BJ (cell line): ENCODE measurements at regions not wholly inside any gene's neighbourhood (a gene's known extent, or its start where the extent isn't known, plus 50 kb on each side); places are given as distances from the start of the nearest gene placed in this dataset.
"Not testable (repeated sequence)": the region's sequence is repeated elsewhere in the genome, so short reads cannot be mapped to it uniquely, and the experiment has no call there.

Source experiments
- CTCF ChIA-PET: fragments of 350-600 bp; formaldehyde crosslinking; extraction: SDS; loops from one replicate; lab custom pipeline; 2021; ENCODE audit warnings: antibody characterized with exemption, inconsistent platforms; lab: Yijun Ruan, JAX
- POLR2A ChIA-PET: fragments of 300-600 bp; sonication (Branson Sonifier 250); formaldehyde crosslinking; extraction: SDS; loops from one replicate; lab custom pipeline; 2021; ENCODE audit warnings: antibody characterized with exemption; lab: Charles Lee
- DNase-seq: peaks from one replicate; pipeline ENCODE4 v3.0.0-alpha.2; 2011; ENCODE audit warnings: low read depth
- H3K27me3 ChIP-seq: 2 replicates; pipeline ENCODE4 v1.6.0; 2011; ENCODE audit warnings: low read length; ENCODE audit not compliant: control insufficient read depth, insufficient read depth
- H3K36me3 ChIP-seq: 2 replicates; pipeline ENCODE4 v1.5.1; 2011; ENCODE audit warnings: low read length; ENCODE audit not compliant: control insufficient read depth, insufficient read depth
- H3K4me3 ChIP-seq: 2 replicates; pipeline ENCODE4 v1.5.1; 2011; ENCODE audit warnings: low read depth, mild to moderate bottlenecking, control low read depth, low read length
- TF ChIP-seq, protein P1 (sequence below): IDR thresholded peaks from 2 replicates; pipeline ENCODE4 v1.5.1; 2011; ENCODE audit warnings: low read depth, mild to moderate bottlenecking, control low read depth, inconsistent platforms, low read length, moderate library complexity; ENCODE audit not compliant: insufficient read depth

DNA sequence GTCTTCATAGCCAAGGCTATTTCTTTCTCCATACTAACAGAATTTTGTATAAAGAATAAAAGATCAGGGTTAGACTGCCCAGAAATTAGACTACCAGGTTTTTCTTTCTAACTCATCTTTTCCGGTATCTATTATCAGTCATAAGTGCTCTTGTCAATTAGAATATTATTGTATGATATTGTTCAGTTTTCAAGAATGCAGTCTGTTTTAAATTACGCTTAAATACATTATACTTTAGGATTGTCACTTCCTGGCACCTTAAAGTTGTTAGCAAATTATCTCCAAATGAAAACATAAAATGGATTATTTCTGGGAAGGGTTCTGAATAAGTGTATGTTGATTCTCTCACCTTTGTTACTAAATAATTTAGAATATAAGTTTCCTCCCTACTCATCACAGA, 497.2 kb downstream of the IGSF11 start:
- H3K27me3 ChIP-seq: no peaks in the 10 kb centered on the region
- ChIA-PET POLR2A (no interaction called here), CTCF (no interaction called here)
- TF ChIP-seq, protein P1, sequence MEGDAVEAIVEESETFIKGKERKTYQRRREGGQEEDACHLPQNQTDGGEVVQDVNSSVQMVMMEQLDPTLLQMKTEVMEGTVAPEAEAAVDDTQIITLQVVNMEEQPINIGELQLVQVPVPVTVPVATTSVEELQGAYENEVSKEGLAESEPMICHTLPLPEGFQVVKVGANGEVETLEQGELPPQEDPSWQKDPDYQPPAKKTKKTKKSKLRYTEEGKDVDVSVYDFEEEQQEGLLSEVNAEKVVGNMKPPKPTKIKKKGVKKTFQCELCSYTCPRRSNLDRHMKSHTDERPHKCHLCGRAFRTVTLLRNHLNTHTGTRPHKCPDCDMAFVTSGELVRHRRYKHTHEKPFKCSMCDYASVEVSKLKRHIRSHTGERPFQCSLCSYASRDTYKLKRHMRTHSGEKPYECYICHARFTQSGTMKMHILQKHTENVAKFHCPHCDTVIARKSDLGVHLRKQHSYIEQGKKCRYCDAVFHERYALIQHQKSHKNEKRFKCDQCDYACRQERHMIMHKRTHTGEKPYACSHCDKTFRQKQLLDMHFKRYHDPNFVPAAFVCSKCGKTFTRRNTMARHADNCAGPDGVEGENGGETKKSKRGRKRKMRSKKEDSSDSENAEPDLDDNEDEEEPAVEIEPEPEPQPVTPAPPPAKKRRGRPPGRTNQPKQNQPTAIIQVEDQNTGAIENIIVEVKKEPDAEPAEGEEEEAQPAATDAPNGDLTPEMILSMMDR: no peak
- H3K36me3 ChIP-seq: no peaks in the 10 kb centered on the region
- no peak for DNase-seq
- H3K4me3 ChIP-seq: no peak overlapping the region

- no peak for DNase-seq
- POLR2A ChIA-PET: no interaction called here
- Histone ChIP-seq H3K27me3 (no peaks in the 10 kb centered on the region), H3K4me3 (no peak overlapping the region), H3K36me3 (no peaks in the 10 kb centered on the region)
- TF ChIP-seq, protein P1: no peak
- CTCF ChIA-PET: interaction anchor here (0.6 kb wide), 1 partner anchor 284 kb away, joined by 3 read pairs; no protein-coding TSS in a partner anchor
Measured at GRCh38 chr3:118538187-118538586, 496.5 kb downstream of the IGSF11 start.

DNA sequence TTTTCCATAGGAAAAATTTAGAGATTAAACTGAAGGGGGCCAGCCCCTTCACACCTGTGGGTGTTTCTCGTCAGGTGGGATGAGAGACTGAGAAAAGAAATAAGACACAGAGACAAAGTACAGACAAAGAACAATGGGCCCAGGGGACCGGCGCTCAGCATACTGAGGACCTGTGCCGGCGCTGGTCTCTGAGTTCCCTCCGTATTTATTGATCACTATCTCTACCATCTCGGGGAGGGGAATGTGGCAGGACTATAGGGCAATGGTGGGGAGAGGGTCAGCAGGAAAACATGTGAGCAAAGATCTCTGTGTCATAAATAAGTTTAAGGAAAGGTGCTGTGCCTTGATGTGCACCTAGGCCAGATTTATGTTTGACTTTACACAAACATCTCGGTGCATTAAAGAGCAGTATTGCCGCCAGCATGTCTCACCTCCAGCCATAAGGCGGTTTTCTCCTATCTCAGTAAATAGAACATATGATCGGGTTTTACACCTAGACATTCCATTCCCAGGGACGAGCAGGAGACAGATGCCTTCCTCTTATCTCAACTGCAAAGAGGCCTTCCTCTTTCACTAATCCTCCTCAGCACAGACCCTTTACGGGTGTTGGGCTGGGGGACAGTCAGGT, 494.7 kb downstream of the IGSF11 start:
- CTCF ChIA-PET, DNase-seq, H3K36me3 ChIP-seq, POLR2A ChIA-PET, H3K4me3 ChIP-seq, H3K27me3 ChIP-seq: not testable (repeated sequence)

GRCh38 chr3:118540448-118540821, 494.2 kb downstream of the IGSF11 start:
- CTCF ChIA-PET, H3K36me3 ChIP-seq, H3K27me3 ChIP-seq, DNase-seq, H3K4me3 ChIP-seq, POLR2A ChIA-PET: not testable (repeated sequence)

DNA sequence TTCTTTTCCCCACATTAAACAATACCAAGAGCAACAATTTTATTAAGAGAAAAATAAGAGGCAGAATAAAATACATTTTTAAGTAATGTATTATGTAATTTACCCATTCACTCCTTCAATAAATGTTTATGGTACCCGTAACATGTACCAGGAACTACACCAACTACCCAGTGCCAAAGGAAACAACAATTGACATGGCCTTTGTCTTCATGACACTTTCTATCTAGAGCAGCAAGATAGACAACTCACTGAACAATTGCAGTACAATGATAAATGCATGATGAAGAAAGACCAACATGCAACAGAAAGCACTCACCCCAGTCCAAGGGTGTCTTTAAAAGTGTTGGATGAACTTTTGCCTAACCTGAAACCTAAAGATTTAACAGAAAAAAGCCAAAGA, 493.8 kb downstream of the IGSF11 start:
- H3K27me3 ChIP-seq: no peaks in the 10 kb centered on the region
- H3K36me3 ChIP-seq: no peaks in the 10 kb centered on the region
- ChIA-PET POLR2A (no interaction called here), CTCF (no interaction called here)
- no peak overlapping the region for H3K4me3 ChIP-seq
- no peak for DNase-seq
- TF ChIP-seq, protein P1: no peak

- DNase-seq: no peak
- TF ChIP-seq, protein P1: no peak
- Histone ChIP-seq H3K27me3 (no peaks in the 10 kb centered on the region), H3K4me3 (no peak overlapping the region), H3K36me3 (no peaks in the 10 kb centered on the region)
- POLR2A ChIA-PET: no interaction called here
- CTCF ChIA-PET: no interaction called here
Measured at GRCh38 chr3:118541796-118542195, 492.9 kb downstream of the IGSF11 start.
